HG03442 (cell line): ENCODE measurements at regions not wholly inside any gene's neighbourhood (a gene's known extent, or its start where the extent isn't known, plus 50 kb on each side); places are given as distances from the start of the nearest gene placed in this dataset.

Experiments
- ATAC-seq: cut with Tn5 transposase; IDR thresholded peaks from one replicate; pipeline ENCODE4 v1.9.1; 2021; ENCODE audit warnings: mild to moderate bottlenecking, moderate library complexity; ENCODE audit not compliant: unreplicated experiment

- ATAC-seq, result no peak
These were observed 220.5 kb upstream of the XYLT1 start for GRCh38 chr16:17691106-17691898.

- ATAC-seq, result no peak
These were observed 214.7 kb upstream of the XYLT1 start for GRCh38 chr16:17685447-17685846.

GRCh38 chr16:17683281-17683680 lies 212.5 kb upstream of the XYLT1 start:
- ATAC-seq, result no peak

- ATAC-seq, result no peak
These were observed 205.4 kb upstream of the XYLT1 start for GRCh38 chr16:17676171-17676570.

- no peak for ATAC-seq
These were observed 197.6 kb upstream of the XYLT1 start for GRCh38 chr16:17668386-17668785.

- no peak for ATAC-seq
These were observed 195.5 kb upstream of the XYLT1 start for GRCh38 chr16:17666293-17666692.

- ATAC-seq, result no peak
These were observed 188.1 kb upstream of the XYLT1 start for GRCh38 chr16:17658881-17659280.

GRCh38 chr16:17657045-17657444 lies 186.3 kb upstream of the XYLT1 start:
- ATAC-seq, result no peak

- no peak for ATAC-seq
These were observed 183.8 kb upstream of the XYLT1 start for GRCh38 chr16:17654571-17654970.

- ATAC-seq, result no peak
These were observed 183.4 kb upstream of the XYLT1 start for GRCh38 chr16:17654142-17654541.

GRCh38 chr16:17647879-17648872 lies 177.4 kb upstream of the XYLT1 start:
- no peak for ATAC-seq

GRCh38 chr16:17643935-17644334 lies 173.2 kb upstream of the XYLT1 start:
- ATAC-seq, result no peak

- ATAC-seq, result no peak
These were observed 171.2 kb upstream of the XYLT1 start for GRCh38 chr16:17641990-17642389.

GRCh38 chr16:17638134-17638533 lies 167.4 kb upstream of the XYLT1 start:
- ATAC-seq, result no peak

- ATAC-seq, result no peak
These were observed 164.4 kb upstream of the XYLT1 start for GRCh38 chr16:17635183-17635582.

GRCh38 chr16:17633181-17633951 lies 162.6 kb upstream of the XYLT1 start:
- no peak for ATAC-seq

GRCh38 chr16:17632667-17633066 lies 161.9 kb upstream of the XYLT1 start:
- ATAC-seq, result no peak

- ATAC-seq, result no peak
These were observed 159.2 kb upstream of the XYLT1 start for GRCh38 chr16:17629936-17630335.

- no peak for ATAC-seq
These were observed 158.2 kb upstream of the XYLT1 start for GRCh38 chr16:17628983-17629382.

- ATAC-seq, result no peak
These were observed 151.6 kb upstream of the XYLT1 start for GRCh38 chr16:17622366-17622765.

- ATAC-seq, result no peak
These were observed 148.5 kb upstream of the XYLT1 start for GRCh38 chr16:17619261-17619660.
